ENCODE measurements at regions not wholly inside any gene's neighbourhood (a gene's known extent, or its start where the extent isn't known, plus 50 kb on each side); places are given as distances from the start of the nearest gene placed in this dataset.
"Not testable (repeated sequence)": the region's sequence is repeated elsewhere in the genome, so short reads cannot be mapped to it uniquely, and the experiment has no call there.

- DNase-seq, result no peak
Measured at GRCh38 chr15:66968806-66969596, 96.4 kb upstream of the SMAD3 start.

- not testable (repeated sequence) for DNase-seq
Measured at GRCh38 chr15:66974131-66974530, 91.3 kb upstream of the SMAD3 start.

- not testable (repeated sequence) for DNase-seq
Measured at GRCh38 chr15:66976106-66976640, 89.2 kb upstream of the SMAD3 start.

- not testable (repeated sequence) for DNase-seq
Measured at GRCh38 chr15:66980326-66980725, 85.1 kb upstream of the SMAD3 start.

GRCh38 chr15:66981771-66982170 lies 83.6 kb upstream of the SMAD3 start:
- DNase-seq, result no peak

- no peak for DNase-seq
Measured at GRCh38 chr15:66982250-66982649, 83.2 kb upstream of the SMAD3 start.

GRCh38 chr15:66982816-66983215 lies 82.6 kb upstream of the SMAD3 start:
- no peak for DNase-seq

GRCh38 chr15:66985653-66986052 lies 79.7 kb upstream of the SMAD3 start:
- no peak for DNase-seq

- DNase-seq, result no peak
Measured at GRCh38 chr15:66986951-66987350, 78.5 kb upstream of the SMAD3 start.

GRCh38 chr15:66993090-66993489 lies 72.3 kb upstream of the SMAD3 start:
- no peak for DNase-seq

GRCh38 chr15:66993874-66994696 lies 71.3 kb upstream of the SMAD3 start:
- DNase-seq, result no peak

- peak; percentile 41 for DNase-seq
Measured at GRCh38 chr15:66994927-66995656, 70.3 kb upstream of the SMAD3 start.

GRCh38 chr15:66996094-66996493 lies 69.3 kb upstream of the SMAD3 start:
- DNase-seq, result peak; percentile 83

- DNase-seq, result peak; percentile 94
Measured at GRCh38 chr15:66997212-66997611, 68.2 kb upstream of the SMAD3 start.

GRCh38 chr15:66998234-66998633 lies 67.2 kb upstream of the SMAD3 start:
- not testable (repeated sequence) for DNase-seq

- no peak for DNase-seq
Measured at GRCh38 chr15:66999046-66999968, 66.1 kb upstream of the SMAD3 start.

- DNase-seq, result no peak
Measured at GRCh38 chr15:67000896-67001295, 64.5 kb upstream of the SMAD3 start.

GRCh38 chr15:67002368-67002767 lies 63.0 kb upstream of the SMAD3 start:
- DNase-seq, result no peak

- DNase-seq, result peak; percentile 57
Measured at GRCh38 chr15:67003586-67003985, 61.8 kb upstream of the SMAD3 start.

GRCh38 chr15:67004142-67004541 lies 61.3 kb upstream of the SMAD3 start:
- no peak for DNase-seq

- DNase-seq, result no peak
Measured at GRCh38 chr15:67005294-67005996, 60.0 kb upstream of the SMAD3 start.

All from fibroblast of upper back skin (primary cell).